ENCODE measurements at regions not wholly inside any gene's neighbourhood (a gene's known extent, or its start where the extent isn't known, plus 50 kb on each side); places are given as distances from the start of the nearest gene placed in this dataset.

DNA sequence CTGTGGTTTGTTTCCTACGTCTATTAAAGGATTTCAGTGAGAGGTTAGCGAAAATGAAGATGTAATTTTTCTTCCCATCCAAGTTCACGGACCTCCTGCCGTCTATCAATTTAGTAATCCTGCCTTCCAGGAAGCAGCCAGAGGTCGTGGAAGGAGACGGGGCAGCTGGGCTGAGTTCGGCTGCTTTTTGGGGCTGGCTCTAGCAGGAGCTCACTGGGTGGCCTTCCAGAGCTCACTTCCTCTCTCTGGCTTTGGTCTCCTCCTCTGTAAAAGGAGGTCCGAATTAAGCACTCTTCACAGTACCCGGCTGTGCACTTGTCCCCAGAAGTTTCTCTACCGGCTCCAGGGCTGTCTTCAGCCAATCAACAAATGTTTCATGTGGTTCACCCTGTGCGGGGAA, 295.4 kb downstream of the BCOR start:
- H2AK5ac ChIP-seq (ENCODE audit: low read depth, low read length): no peak overlapping the region
- H3K4me2 ChIP-seq (ENCODE audit: low read depth, low read length): no peak overlapping the region
- H3K56ac ChIP-seq (ENCODE audit: extremely low read depth, insufficient read depth, low read length): no peak overlapping the region
- intact Hi-C loops (cut with micrococcal nuclease) (no loop called here), dilution Hi-C loops (cut with HindIII; ENCODE audit: low sequenced_read_pairs, unreplicated experiment) (no loop called here), in situ Hi-C loops (cut with MboI; ENCODE audit: low sequenced_read_pairs) (no loop called here)
- H2AK9ac ChIP-seq (replicated peaks; ENCODE audit: low read depth, low read length, poor library complexity): no peak overlapping the region
- no peak overlapping the region for H4K8ac ChIP-seq (ENCODE audit: low read depth in 2 of 2, low read length in 2 of 2)
- no peaks in the 10 kb centered on the region for H3K79me1 ChIP-seq (ENCODE audit: low read depth in 1 of 2, low read length in 2 of 2)
- no peaks in the 10 kb centered on the region for H3K9me1 ChIP-seq (ENCODE audit: insufficient read depth, low read length)
- no peak overlapping the region for H3K14ac ChIP-seq (replicated peaks; ENCODE audit: low read depth, low read length)
- no peaks in the 10 kb centered on the region for H3K4me1 ChIP-seq (ENCODE audit: control insufficient read depth, insufficient read depth, low read length)
- H3K18ac ChIP-seq (ENCODE audit: low read depth, low read length): no peak overlapping the region
- H3K23ac ChIP-seq (ENCODE audit: low read depth, low read length): no peak overlapping the region
- H2BK120ac ChIP-seq (ENCODE audit: low read depth, low read length): no peak overlapping the region
- H3K4ac ChIP-seq (ENCODE audit: low read depth, low read length): no peak overlapping the region
- ATAC-seq (ENCODE audit: low read depth) (no peak), DNase-seq (no peak)
- 55% methylated on average over 3 of the region's 11 CpGs; no CpG with 5 or more reads in 1 of the 2 experiments for WGBS, 2 experiments (ENCODE audit: extremely low coverage in 2 of 2, insufficient read length in 1 of 2)
- H3K4me3 ChIP-seq (ENCODE audit: insufficient read depth, low read depth, low read length): no peak overlapping the region
- no peak overlapping the region for H2BK15ac ChIP-seq (ENCODE audit: low read depth, low read length)
- no peaks in the 10 kb centered on the region for H3K36me3 ChIP-seq (ENCODE audit: control insufficient read depth, insufficient read depth, low read length)
- H3K9ac ChIP-seq (ENCODE audit: low read depth, low read length): no peak overlapping the region
- H3K27me3 ChIP-seq (ENCODE audit: control insufficient read depth, insufficient read depth, low read length): peaks cover 10% of the 10 kb centered on the region
- H3K27ac ChIP-seq (ENCODE audit: insufficient read depth, low read length): no peak overlapping the region
- ChIA-PET POLR2A (ENCODE audit: unreplicated experiment) (no interaction called here), CTCF (no interaction called here)
- H3K9me3 ChIP-seq (ENCODE audit: control insufficient read depth, insufficient read depth, low read length): no peaks in the 10 kb centered on the region; the same call in 1 of the 2 replicates
- BruUV-seq (replicated peaks): no TSS peak
- no peak overlapping the region for H4K5ac ChIP-seq (ENCODE audit: low read depth, low read length)
- H2BK20ac ChIP-seq (ENCODE audit: low read depth, low read length): no peak overlapping the region
- no peak overlapping the region for H4K91ac ChIP-seq (ENCODE audit: insufficient read depth, low read depth, low read length)
- TF ChIP-seq RAD21 (IDR thresholded peaks at IDR 0.05; ENCODE audit: low read length): no peak
- TF ChIP-seq POLR2A (IDR thresholded peaks at IDR 0.05; ENCODE audit: low read depth, low read length): no peak
- no peak for TF ChIP-seq BHLHE40 (IDR thresholded peaks at IDR 0.05; ENCODE audit: low read depth, low read length)
- TF ChIP-seq MAZ (IDR thresholded peaks at IDR 0.05; ENCODE audit: borderline replicate concordance, low read depth, low read length): no peak
- no peak for TF ChIP-seq CHD1 (IDR thresholded peaks at IDR 0.05; ENCODE audit: low read depth, low read length)
- no peak for TF ChIP-seq MAFK (IDR thresholded peaks at IDR 0.05; ENCODE audit: low read depth, low read length)
- no peak for TF ChIP-seq RFX5 (IDR thresholded peaks at IDR 0.05; ENCODE audit: low read depth, low read length)
- no peak for TF ChIP-seq NFE2L2 (IDR thresholded peaks at IDR 0.05; ENCODE audit: low read depth, low read length)
- no peak for TF ChIP-seq FOS (IDR thresholded peaks at IDR 0.05; ENCODE audit: low read depth, low read length)
- TF ChIP-seq, protein P1, sequence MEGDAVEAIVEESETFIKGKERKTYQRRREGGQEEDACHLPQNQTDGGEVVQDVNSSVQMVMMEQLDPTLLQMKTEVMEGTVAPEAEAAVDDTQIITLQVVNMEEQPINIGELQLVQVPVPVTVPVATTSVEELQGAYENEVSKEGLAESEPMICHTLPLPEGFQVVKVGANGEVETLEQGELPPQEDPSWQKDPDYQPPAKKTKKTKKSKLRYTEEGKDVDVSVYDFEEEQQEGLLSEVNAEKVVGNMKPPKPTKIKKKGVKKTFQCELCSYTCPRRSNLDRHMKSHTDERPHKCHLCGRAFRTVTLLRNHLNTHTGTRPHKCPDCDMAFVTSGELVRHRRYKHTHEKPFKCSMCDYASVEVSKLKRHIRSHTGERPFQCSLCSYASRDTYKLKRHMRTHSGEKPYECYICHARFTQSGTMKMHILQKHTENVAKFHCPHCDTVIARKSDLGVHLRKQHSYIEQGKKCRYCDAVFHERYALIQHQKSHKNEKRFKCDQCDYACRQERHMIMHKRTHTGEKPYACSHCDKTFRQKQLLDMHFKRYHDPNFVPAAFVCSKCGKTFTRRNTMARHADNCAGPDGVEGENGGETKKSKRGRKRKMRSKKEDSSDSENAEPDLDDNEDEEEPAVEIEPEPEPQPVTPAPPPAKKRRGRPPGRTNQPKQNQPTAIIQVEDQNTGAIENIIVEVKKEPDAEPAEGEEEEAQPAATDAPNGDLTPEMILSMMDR (conservative IDR thresholded peaks at IDR 0.05; ENCODE audit: low read depth, low read length): no peak
- no peak for TF ChIP-seq MXI1 (IDR thresholded peaks at IDR 0.05; ENCODE audit: borderline replicate concordance, low read depth, low read length)
- no peak for TF ChIP-seq CEBPB (IDR thresholded peaks at IDR 0.05; ENCODE audit: low read depth, low read length)
- H4K20me1 ChIP-seq (ENCODE audit: insufficient read depth, low read length): no peaks in the 10 kb centered on the region
- H2AFZ ChIP-seq (replicated peaks; ENCODE audit: low read length, poor library complexity): no peak overlapping the region
- no peak overlapping the region for H2BK5ac ChIP-seq (ENCODE audit: low read depth, low read length, poor library complexity, severe bottlenecking)

All from IMR-90 (cell line).